IMR-90 (cell line): ENCODE measurements at regions not wholly inside any gene's neighbourhood (a gene's known extent, or its start where the extent isn't known, plus 50 kb on each side); places are given as distances from the start of the nearest gene placed in this dataset.

ENCODE experiments used
- ATAC-seq: fragments of 200-7000 bp; cut with Tn5 transposase; 2 replicates; pipeline ENCODE4 v1.9.1; 2020; ENCODE audit warnings: low read depth, mild to moderate bottlenecking, moderate library complexity
- BruUV-seq: library from RNA; stranded (reverse); fragments of 400-500 nt; replicated peaks from 2 replicates; lab custom pipeline; 2021; lab: Mats Ljungman, UMichigan
- CTCF ChIA-PET: fragments of 300-600 bp; formaldehyde crosslinking; extraction: SDS; loops from one replicate; lab custom pipeline; 2021; ENCODE audit warnings: antibody characterized with exemption; lab: Yijun Ruan, JAX
- POLR2A ChIA-PET: fragments of 300-600 bp; sonication (Branson Sonifier 250); formaldehyde crosslinking; loops from one replicate; lab custom pipeline; 2022; ENCODE audit warnings: antibody characterized with exemption; ENCODE audit not compliant: unreplicated experiment; lab: Charles Lee
- DNase-seq: peaks from one replicate; pipeline ENCODE4 v3.0.0; 2013
- H2AFZ ChIP-seq: replicated peaks from 2 replicates; pipeline ENCODE3; 2013; ENCODE audit warnings: low read length, mild to moderate bottlenecking; ENCODE audit not compliant: poor library complexity
- H2AK5ac ChIP-seq: 2 replicates; pipeline ENCODE4 v1.6.1; 2013; ENCODE audit warnings: low read depth, low read length, inconsistent platforms
- H2AK9ac ChIP-seq: replicated peaks from 2 replicates; pipeline ENCODE3; 2013; ENCODE audit warnings: mild to moderate bottlenecking, low read depth, low read length, moderate library complexity; ENCODE audit not compliant: poor library complexity
- H2BK120ac ChIP-seq: 2 replicates; pipeline ENCODE4 v1.6.1; 2013; ENCODE audit warnings: low read depth, low read length, inconsistent platforms
- H2BK15ac ChIP-seq: 3 replicates; pipeline ENCODE4 v1.6.1; 2013; ENCODE audit warnings: low read depth, low read length, inconsistent platforms
- H2BK20ac ChIP-seq: 2 replicates; pipeline ENCODE4 v1.6.1; 2013; ENCODE audit warnings: low read depth, mild to moderate bottlenecking, inconsistent platforms, low read length, moderate library complexity
- H2BK5ac ChIP-seq: 2 replicates; pipeline ENCODE4 v1.6.1; 2013; ENCODE audit warnings: mild to moderate bottlenecking, low read depth, low read length, inconsistent platforms; ENCODE audit not compliant: poor library complexity, severe bottlenecking
- H3K14ac ChIP-seq: replicated peaks from 2 replicates; pipeline ENCODE4 v1.6.1; 2013; ENCODE audit warnings: low read depth, low read length, inconsistent platforms
- H3K18ac ChIP-seq: 2 replicates; pipeline ENCODE4 v1.6.1; 2013; ENCODE audit warnings: low read depth, low read length, control low read depth
- H3K23ac ChIP-seq: 2 replicates; pipeline ENCODE4 v1.6.1; 2013; ENCODE audit warnings: low read depth, low read length, inconsistent platforms
- H3K27ac ChIP-seq: 2 replicates; pipeline ENCODE4 v1.5.1; 2013; ENCODE audit warnings: mild to moderate bottlenecking, control low read depth, low read length; ENCODE audit not compliant: insufficient read depth
- H3K27me3 ChIP-seq: 2 replicates; pipeline ENCODE4 v1.6.1; 2013; ENCODE audit warnings: low read length; ENCODE audit not compliant: control insufficient read depth, insufficient read depth
- H3K36me3 ChIP-seq: 2 replicates; pipeline ENCODE4 v1.6.1; 2013; ENCODE audit warnings: low read length, mixed read lengths; ENCODE audit not compliant: control insufficient read depth, insufficient read depth
- H3K4ac ChIP-seq: 2 replicates; pipeline ENCODE4 v1.6.1; 2013; ENCODE audit warnings: low read depth, low read length, inconsistent platforms
- H3K4me1 ChIP-seq: 2 replicates; pipeline ENCODE4 v1.6.1; 2013; ENCODE audit warnings: low read length, mixed read lengths; ENCODE audit not compliant: control insufficient read depth, insufficient read depth
- H3K4me2 ChIP-seq: 2 replicates; pipeline ENCODE4 v1.6.1; 2013; ENCODE audit warnings: low read depth, mild to moderate bottlenecking, control low read depth, low read length, moderate library complexity
- H3K4me3 ChIP-seq: 2 replicates; pipeline ENCODE4 v1.5.1; 2013; ENCODE audit warnings: low read depth, mild to moderate bottlenecking, control low read depth, low read length, moderate library complexity; ENCODE audit not compliant: insufficient read depth
- H3K56ac ChIP-seq: 2 replicates; pipeline ENCODE4 v1.6.1; 2013; ENCODE audit warnings: low read length, inconsistent platforms; ENCODE audit not compliant: insufficient read depth; ENCODE audit errors: extremely low read depth
- H3K79me1 ChIP-seq, 2 experiments: 2 replicates each; pipeline ENCODE4 v1.6.1; 2013; ENCODE audit warnings: low read length in 2 of 2, inconsistent platforms in 1 of 2, low read depth in 1 of 2
- H3K9ac ChIP-seq: 2 replicates; pipeline ENCODE4 v1.6.1; 2013; ENCODE audit warnings: low read depth, low read length, control low read depth
- H3K9me1 ChIP-seq: 2 replicates; pipeline ENCODE4 v1.6.1; 2013; ENCODE audit warnings: low read length, inconsistent platforms; ENCODE audit not compliant: insufficient read depth
- H3K9me3 ChIP-seq: 2 replicates; pipeline ENCODE4 v1.6.1; 2013; ENCODE audit warnings: low read length; ENCODE audit not compliant: control insufficient read depth, insufficient read depth
- H4K20me1 ChIP-seq: 2 replicates; pipeline ENCODE4 v1.6.1; 2013; ENCODE audit warnings: low read length, inconsistent platforms; ENCODE audit not compliant: insufficient read depth
- H4K5ac ChIP-seq: 2 replicates; pipeline ENCODE4 v1.6.1; 2013; ENCODE audit warnings: mild to moderate bottlenecking, low read depth, low read length, control low read depth
- H4K8ac ChIP-seq, 2 experiments: 2 replicates each; pipeline ENCODE4 v1.6.1; 2013; ENCODE audit warnings: low read depth in 2 of 2, low read length in 2 of 2, control low read depth in 1 of 2, inconsistent platforms in 1 of 2
- H4K91ac ChIP-seq: 2 replicates; pipeline ENCODE4 v1.6.1; 2013; ENCODE audit warnings: low read depth, low read length, inconsistent platforms; ENCODE audit not compliant: insufficient read depth
- CHD1 ChIP-seq: IDR thresholded peaks from 2 replicates; pipeline ENCODE4 v1.6.1; 2012; ENCODE audit warnings: low read depth, low read length, improper control_type of control experiment
- RCOR1 ChIP-seq: IDR thresholded peaks from 2 replicates; pipeline ENCODE4 v1.6.1; 2012; ENCODE audit warnings: mild to moderate bottlenecking, low read length, improper control_type of control experiment; ENCODE audit not compliant: insufficient replicate concordance
- WGBS, 2 experiments: methylation state at CpG; one replicate each; pipeline versions ENCODE4 v1.1.5 to v1.1.7; 2013; ENCODE audit warnings: missing lambda C conversion rate in 2 of 2; ENCODE audit not compliant: insufficient read length in 1 of 2; ENCODE audit errors: extremely low coverage in 2 of 2; 5-methylcytosine and 5-hydroxymethylcytosine counted together
- dilution Hi-C: fragments of 300-500 bp; cut with HindIII; formaldehyde crosslinking; loops from one replicate; pipeline ENCODE4 v1.14.3; 2018; ENCODE audit warnings: low sequenced_read_pairs; ENCODE audit not compliant: unreplicated experiment
- in situ Hi-C: fragments of 300-500 bp; cut with MboI; formaldehyde crosslinking; loops from 3 replicates; pipeline ENCODE4 v1.14.3; 2019; ENCODE audit warnings: low sequenced_read_pairs, inconsistent platforms, mixed read lengths
- intact Hi-C: fragments of 100-400 bp; cut with micrococcal nuclease; formaldehyde crosslinking; loops from 2 replicates; pipeline ENCODE4 v1.10.0; 2022

- H3K9me1 ChIP-seq = no peaks in the 10 kb centered on the region
- no peak overlapping the region for H2BK15ac ChIP-seq
- no peak overlapping the region for H3K18ac ChIP-seq
- H4K8ac ChIP-seq = no peak overlapping the region
- BruUV-seq = no TSS peak
- WGBS, 2 experiments = 50% methylated on average over 1 of the region's 7 CpGs; no CpG with 5 or more reads in 1 of the 2 experiments
- H2AK9ac ChIP-seq = no peak overlapping the region
- no peak overlapping the region for H3K23ac ChIP-seq
- ATAC-seq (no peak), DNase-seq (no peak)
- H2BK120ac ChIP-seq = no peak overlapping the region
- POLR2A ChIA-PET = no interaction called here
- H2AFZ ChIP-seq = no peak overlapping the region
- no peak overlapping the region for H3K4ac ChIP-seq
- no peak overlapping the region for H3K4me2 ChIP-seq
- no peaks in the 10 kb centered on the region for H3K9me3 ChIP-seq
- no peak overlapping the region for H2AK5ac ChIP-seq
- no peaks in the 10 kb centered on the region for H3K36me3 ChIP-seq
- no peak overlapping the region for H2BK20ac ChIP-seq
- H4K5ac ChIP-seq = no peak overlapping the region
- no peak overlapping the region for H3K14ac ChIP-seq
- no peak overlapping the region for H3K4me3 ChIP-seq
- H3K9ac ChIP-seq = no peak overlapping the region
- H3K79me1 ChIP-seq = no peaks in the 10 kb centered on the region
- no peaks in the 10 kb centered on the region for H3K4me1 ChIP-seq
- H4K91ac ChIP-seq = no peak overlapping the region
- in situ Hi-C loops (no loop called here), dilution Hi-C loops (no loop called here), intact Hi-C loops (no loop called here)
- H2BK5ac ChIP-seq = no peak overlapping the region
- H3K27ac ChIP-seq = no peak overlapping the region
- TF ChIP-seq CHD1 (no peak), RCOR1 (no peak)
- peaks cover 3% of the 10 kb centered on the region for H3K27me3 ChIP-seq
- CTCF ChIA-PET = no interaction called here
- H3K56ac ChIP-seq = no peak overlapping the region
- no peaks in the 10 kb centered on the region for H4K20me1 ChIP-seq
These were observed 91.6 kb downstream of the FZD1 start for GRCh38 chr7:91355695-91356435.
